Kidney (tissue), 13 donors: ENCODE measurements at regions not wholly inside any gene's neighbourhood (a gene's known extent, or its start where the extent isn't known, plus 50 kb on each side); places are given as distances from the start of the nearest gene placed in this dataset.

Experiments
- DNase-seq, 5 donors: peaks; one replicate each; pipeline ENCODE4 v3.0.0-alpha.2; 2013 to 2020
- FAIRE-seq: peaks from 2 replicates; lab custom pipeline; 2012; peaks lifted over from hg19 to GRCh38; lab: Jason Lieb, UNC
- H3K27ac ChIP-seq, 2 donors: one replicate each; pipeline ENCODE4 v1.7.0; 2013; ENCODE audit warnings: low read depth in 2 of 2, low read length in 2 of 2, inconsistent platforms in 1 of 2
- H3K27me3 ChIP-seq: one replicate; pipeline ENCODE4 v1.7.1; 2013; ENCODE audit warnings: low read length, inconsistent platforms; ENCODE audit not compliant: control insufficient read depth, insufficient read depth
- H3K36me3 ChIP-seq, 3 donors: one replicate each; pipeline versions ENCODE4 v1.7.0 to v1.7.1; 2013; ENCODE audit warnings: low read length in 3 of 3, control low read depth in 1 of 3, inconsistent platforms in 1 of 3; ENCODE audit not compliant: insufficient read depth in 3 of 3, control insufficient read depth in 2 of 3
- H3K4me1 ChIP-seq, 3 donors: one replicate each; pipeline versions ENCODE4 v1.7.0 to v1.7.1; 2013; ENCODE audit warnings: low read length in 3 of 3, inconsistent platforms in 1 of 3, low read depth in 1 of 3; ENCODE audit not compliant: control insufficient read depth in 2 of 3, insufficient read depth in 2 of 3
- H3K4me3 ChIP-seq, 3 donors: one replicate each; pipeline versions ENCODE4 v1.7.0 to v1.8.1; 2013; ENCODE audit warnings: low read length in 3 of 3, control low read depth in 1 of 3, inconsistent platforms in 1 of 3
- H3K9ac ChIP-seq, 3 donors: one replicate each; pipeline versions ENCODE4 v1.7.0 to v1.7.1; 2013; ENCODE audit warnings: low read length in 3 of 3, control low read depth in 1 of 3, inconsistent platforms in 1 of 3
- H3K9me3 ChIP-seq, 3 donors: one replicate each; pipeline versions ENCODE4 v1.7.0 to v1.7.1; 2013; ENCODE audit warnings: low read length in 3 of 3, control low read depth in 1 of 3, inconsistent platforms in 1 of 3; ENCODE audit not compliant: control insufficient read depth in 2 of 3, insufficient read depth in 1 of 3
- intact Hi-C: fragments of 100-400 bp; cut with DNase I; formaldehyde crosslinking; loops from one replicate; pipeline ENCODE4 v1.11.1; 2022
- TF ChIP-seq, protein P1 (sequence below): IDR thresholded peaks from 3 replicates; pipeline ENCODE4 v1.5.1; 2012; ENCODE audit warnings: mild to moderate bottlenecking, moderate library complexity, borderline replicate concordance; ENCODE audit not compliant: insufficient read depth; ENCODE audit errors: extremely low read depth
- donor health status: control.
- donor health status: control.
- donor health status: control.
- donor health status: control.
- donor health status: control.
- donor health status: DM: yes; HTN: yes; CAD: no.
- donor health status: Normal renal cell carcinoma (clear cell type).

GRCh38 chr4:104722467-104722866, 227.8 kb upstream of the CXXC4 start:
- TF ChIP-seq, protein P1, sequence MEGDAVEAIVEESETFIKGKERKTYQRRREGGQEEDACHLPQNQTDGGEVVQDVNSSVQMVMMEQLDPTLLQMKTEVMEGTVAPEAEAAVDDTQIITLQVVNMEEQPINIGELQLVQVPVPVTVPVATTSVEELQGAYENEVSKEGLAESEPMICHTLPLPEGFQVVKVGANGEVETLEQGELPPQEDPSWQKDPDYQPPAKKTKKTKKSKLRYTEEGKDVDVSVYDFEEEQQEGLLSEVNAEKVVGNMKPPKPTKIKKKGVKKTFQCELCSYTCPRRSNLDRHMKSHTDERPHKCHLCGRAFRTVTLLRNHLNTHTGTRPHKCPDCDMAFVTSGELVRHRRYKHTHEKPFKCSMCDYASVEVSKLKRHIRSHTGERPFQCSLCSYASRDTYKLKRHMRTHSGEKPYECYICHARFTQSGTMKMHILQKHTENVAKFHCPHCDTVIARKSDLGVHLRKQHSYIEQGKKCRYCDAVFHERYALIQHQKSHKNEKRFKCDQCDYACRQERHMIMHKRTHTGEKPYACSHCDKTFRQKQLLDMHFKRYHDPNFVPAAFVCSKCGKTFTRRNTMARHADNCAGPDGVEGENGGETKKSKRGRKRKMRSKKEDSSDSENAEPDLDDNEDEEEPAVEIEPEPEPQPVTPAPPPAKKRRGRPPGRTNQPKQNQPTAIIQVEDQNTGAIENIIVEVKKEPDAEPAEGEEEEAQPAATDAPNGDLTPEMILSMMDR = no peak
- H3K9me3 ChIP-seq = no peaks in the 10 kb centered on the region
- no peaks in the 10 kb centered on the region for H3K4me1 ChIP-seq
- H3K9ac ChIP-seq = no peak overlapping the region
- intact Hi-C loops = no loop called here
- no peaks in the 10 kb centered on the region for H3K36me3 ChIP-seq
- H3K4me3 ChIP-seq = no peak overlapping the region
- no peak overlapping the region for H3K27ac ChIP-seq
- FAIRE-seq = no peak
- no peak for DNase-seq
- no peaks in the 10 kb centered on the region for H3K27me3 ChIP-seq

DNA sequence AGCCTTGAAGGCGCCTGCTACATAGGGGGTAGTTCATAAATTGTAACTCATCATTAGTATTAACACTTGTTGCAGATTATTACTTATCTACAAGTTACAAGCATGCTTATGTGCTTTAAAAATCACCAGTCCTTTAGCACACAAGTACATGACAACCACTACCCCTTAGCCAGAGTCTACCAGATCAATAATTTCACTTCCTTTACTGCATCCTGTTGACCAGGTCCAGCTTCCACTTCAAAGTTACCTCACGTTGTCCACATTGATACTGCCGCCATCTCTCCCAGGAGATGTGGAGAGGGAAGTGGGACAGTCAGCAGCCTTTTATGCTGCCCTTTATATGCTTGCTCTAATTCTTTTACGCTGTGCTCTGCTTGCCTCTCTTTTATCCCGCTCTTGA, 231.3 kb upstream of the CXXC4 start:
- Histone ChIP-seq H3K4me3 (no peak overlapping the region), H3K4me1 (no peaks in the 10 kb centered on the region), H3K27me3 (no peaks in the 10 kb centered on the region), H3K9ac (no peak overlapping the region), H3K36me3 (no peaks in the 10 kb centered on the region), H3K27ac (no peak overlapping the region), H3K9me3 (no peaks in the 10 kb centered on the region)
- FAIRE-seq = no peak
- DNase-seq = no peak
- TF ChIP-seq, protein P1 = no peak
- intact Hi-C loops = no loop called here

DNA sequence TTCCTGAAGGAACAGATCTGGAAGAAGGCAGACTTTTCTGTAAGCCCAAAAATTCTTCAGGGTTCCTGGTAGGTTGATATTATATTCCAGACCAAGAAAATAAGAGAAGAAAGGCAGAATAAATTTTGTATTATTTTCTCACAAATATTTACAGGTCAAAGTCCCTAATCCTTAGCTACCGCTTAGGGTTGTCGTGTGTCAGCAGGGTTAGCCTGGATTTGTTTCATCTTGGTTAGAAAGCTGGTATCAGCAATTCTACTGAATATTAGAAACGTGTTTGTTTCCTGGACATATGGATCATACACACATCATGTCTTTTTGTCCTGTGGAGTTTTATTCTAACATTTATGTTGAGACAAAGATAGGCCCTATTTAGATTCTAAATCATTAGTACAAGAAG, 232.9 kb upstream of the CXXC4 start:
- Histone ChIP-seq H3K9me3 (no peaks in the 10 kb centered on the region), H3K36me3 (no peaks in the 10 kb centered on the region), H3K4me1 (no peaks in the 10 kb centered on the region), H3K27ac (no peak overlapping the region), H3K4me3 (no peak overlapping the region), H3K9ac (no peak overlapping the region), H3K27me3 (no peaks in the 10 kb centered on the region)
- TF ChIP-seq, protein P1 = no peak
- no peak for DNase-seq
- FAIRE-seq = no peak
- intact Hi-C loops = no loop called here

GRCh38 chr4:104728380-104729122, 233.9 kb upstream of the CXXC4 start:
- H3K4me3 ChIP-seq = no peak overlapping the region
- TF ChIP-seq, protein P1 = no peak
- no peaks in the 10 kb centered on the region for H3K27me3 ChIP-seq
- no peaks in the 10 kb centered on the region for H3K36me3 ChIP-seq
- no peaks in the 10 kb centered on the region for H3K9me3 ChIP-seq
- H3K27ac ChIP-seq = no peak overlapping the region
- DNase-seq (no peak), FAIRE-seq (no peak)
- H3K9ac ChIP-seq = no peak overlapping the region
- H3K4me1 ChIP-seq = no peaks in the 10 kb centered on the region
- intact Hi-C loops = no loop called here
